ENCODE measurements at regions not wholly inside any gene's neighbourhood (a gene's known extent, or its start where the extent isn't known, plus 50 kb on each side); places are given as distances from the start of the nearest gene placed in this dataset.

DNA sequence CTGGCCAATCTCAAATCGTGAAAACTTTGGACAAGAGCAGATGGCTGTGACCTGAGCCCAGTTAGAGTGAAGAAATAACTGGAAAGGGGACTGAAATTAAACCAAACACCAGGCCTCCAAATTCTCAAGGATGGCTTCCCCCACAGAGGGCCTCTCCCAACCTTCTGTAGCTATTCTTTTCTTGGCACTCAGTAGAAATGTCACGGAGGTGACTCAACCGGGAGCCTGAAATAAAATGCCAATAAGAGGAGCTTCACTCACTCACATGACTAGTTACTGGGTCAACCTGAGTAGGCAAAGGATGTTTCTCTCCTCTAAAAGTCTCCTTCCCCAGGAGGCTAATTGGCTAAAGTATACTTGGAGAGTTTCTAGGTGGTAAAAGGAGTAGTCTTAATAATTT lies 230.7 kb downstream of the MAF start:
- DNase-seq (ENCODE audit: low spot score) = no peak
- no peak for TF ChIP-seq RXRA (IDR thresholded peaks at IDR 0.05)
- TF ChIP-seq RAD21 (IDR thresholded peaks at IDR 0.05) = no peak
- TF ChIP-seq HNF4G (IDR thresholded peaks at IDR 0.05) = no peak
- TF ChIP-seq, protein P1, sequence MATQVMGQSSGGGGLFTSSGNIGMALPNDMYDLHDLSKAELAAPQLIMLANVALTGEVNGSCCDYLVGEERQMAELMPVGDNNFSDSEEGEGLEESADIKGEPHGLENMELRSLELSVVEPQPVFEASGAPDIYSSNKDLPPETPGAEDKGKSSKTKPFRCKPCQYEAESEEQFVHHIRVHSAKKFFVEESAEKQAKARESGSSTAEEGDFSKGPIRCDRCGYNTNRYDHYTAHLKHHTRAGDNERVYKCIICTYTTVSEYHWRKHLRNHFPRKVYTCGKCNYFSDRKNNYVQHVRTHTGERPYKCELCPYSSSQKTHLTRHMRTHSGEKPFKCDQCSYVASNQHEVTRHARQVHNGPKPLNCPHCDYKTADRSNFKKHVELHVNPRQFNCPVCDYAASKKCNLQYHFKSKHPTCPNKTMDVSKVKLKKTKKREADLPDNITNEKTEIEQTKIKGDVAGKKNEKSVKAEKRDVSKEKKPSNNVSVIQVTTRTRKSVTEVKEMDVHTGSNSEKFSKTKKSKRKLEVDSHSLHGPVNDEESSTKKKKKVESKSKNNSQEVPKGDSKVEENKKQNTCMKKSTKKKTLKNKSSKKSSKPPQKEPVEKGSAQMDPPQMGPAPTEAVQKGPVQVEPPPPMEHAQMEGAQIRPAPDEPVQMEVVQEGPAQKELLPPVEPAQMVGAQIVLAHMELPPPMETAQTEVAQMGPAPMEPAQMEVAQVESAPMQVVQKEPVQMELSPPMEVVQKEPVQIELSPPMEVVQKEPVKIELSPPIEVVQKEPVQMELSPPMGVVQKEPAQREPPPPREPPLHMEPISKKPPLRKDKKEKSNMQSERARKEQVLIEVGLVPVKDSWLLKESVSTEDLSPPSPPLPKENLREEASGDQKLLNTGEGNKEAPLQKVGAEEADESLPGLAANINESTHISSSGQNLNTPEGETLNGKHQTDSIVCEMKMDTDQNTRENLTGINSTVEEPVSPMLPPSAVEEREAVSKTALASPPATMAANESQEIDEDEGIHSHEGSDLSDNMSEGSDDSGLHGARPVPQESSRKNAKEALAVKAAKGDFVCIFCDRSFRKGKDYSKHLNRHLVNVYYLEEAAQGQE (IDR thresholded peaks at IDR 0.05) = no peak
- TF ChIP-seq, protein P2, sequence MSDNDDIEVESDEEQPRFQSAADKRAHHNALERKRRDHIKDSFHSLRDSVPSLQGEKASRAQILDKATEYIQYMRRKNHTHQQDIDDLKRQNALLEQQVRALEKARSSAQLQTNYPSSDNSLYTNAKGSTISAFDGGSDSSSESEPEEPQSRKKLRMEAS (IDR thresholded peaks at IDR 0.05) = no peak
- TF ChIP-seq JUND (IDR thresholded peaks at IDR 0.05) = no peak
- TF ChIP-seq, protein P3, sequence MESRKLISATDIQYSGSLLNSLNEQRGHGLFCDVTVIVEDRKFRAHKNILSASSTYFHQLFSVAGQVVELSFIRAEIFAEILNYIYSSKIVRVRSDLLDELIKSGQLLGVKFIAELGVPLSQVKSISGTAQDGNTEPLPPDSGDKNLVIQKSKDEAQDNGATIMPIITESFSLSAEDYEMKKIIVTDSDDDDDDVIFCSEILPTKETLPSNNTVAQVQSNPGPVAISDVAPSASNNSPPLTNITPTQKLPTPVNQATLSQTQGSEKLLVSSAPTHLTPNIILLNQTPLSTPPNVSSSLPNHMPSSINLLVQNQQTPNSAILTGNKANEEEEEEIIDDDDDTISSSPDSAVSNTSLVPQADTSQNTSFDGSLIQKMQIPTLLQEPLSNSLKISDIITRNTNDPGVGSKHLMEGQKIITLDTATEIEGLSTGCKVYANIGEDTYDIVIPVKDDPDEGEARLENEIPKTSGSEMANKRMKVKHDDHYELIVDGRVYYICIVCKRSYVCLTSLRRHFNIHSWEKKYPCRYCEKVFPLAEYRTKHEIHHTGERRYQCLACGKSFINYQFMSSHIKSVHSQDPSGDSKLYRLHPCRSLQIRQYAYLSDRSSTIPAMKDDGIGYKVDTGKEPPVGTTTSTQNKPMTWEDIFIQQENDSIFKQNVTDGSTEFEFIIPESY (IDR thresholded peaks at IDR 0.05) = no peak
- TF ChIP-seq SP1 (IDR thresholded peaks at IDR 0.05) = no peak
- no peak for TF ChIP-seq EGR1 (IDR thresholded peaks at IDR 0.05; ENCODE audit: low read depth in 2 of 2)
- no peak for TF ChIP-seq GABPA (IDR thresholded peaks at IDR 0.05 in 1 of 2, conservative IDR thresholded peaks at IDR 0.05 in 1 of 2)
- no peak for TF ChIP-seq FOXA1 (IDR thresholded peaks at IDR 0.05)
- H3K27ac ChIP-seq (ENCODE audit: low read depth in 1 of 2, low read length in 2 of 2) = no peak overlapping the region
- no peaks in the 10 kb centered on the region for H3K4me1 ChIP-seq (ENCODE audit: control insufficient read depth in 4 of 4, insufficient read depth in 4 of 4, low read length in 3 of 4)
- peaks cover 0 to 2% (median 0%) of the 10 kb centered on the region in 4 donors for H3K9me3 ChIP-seq (ENCODE audit: control insufficient read depth in 4 of 4, low read length in 3 of 4)
- no peaks in the 10 kb centered on the region for H3K27me3 ChIP-seq (ENCODE audit: control insufficient read depth in 4 of 4, insufficient read depth in 4 of 4, low read length in 3 of 4)
- H3K36me3 ChIP-seq (ENCODE audit: control insufficient read depth in 4 of 4, insufficient read depth in 3 of 4, low read depth in 1 of 4, low read length in 3 of 4) = no peaks in the 10 kb centered on the region
- 86% methylated on average over 3 of the region's 3 CpGs for WGBS
- no peak overlapping the region for H3K9ac ChIP-seq (ENCODE audit: low read depth in 1 of 2, low read length in 2 of 2)
- H3K4me3 ChIP-seq (ENCODE audit: low read depth in 1 of 3, low read length in 3 of 3) = no peak overlapping the region

DNA sequence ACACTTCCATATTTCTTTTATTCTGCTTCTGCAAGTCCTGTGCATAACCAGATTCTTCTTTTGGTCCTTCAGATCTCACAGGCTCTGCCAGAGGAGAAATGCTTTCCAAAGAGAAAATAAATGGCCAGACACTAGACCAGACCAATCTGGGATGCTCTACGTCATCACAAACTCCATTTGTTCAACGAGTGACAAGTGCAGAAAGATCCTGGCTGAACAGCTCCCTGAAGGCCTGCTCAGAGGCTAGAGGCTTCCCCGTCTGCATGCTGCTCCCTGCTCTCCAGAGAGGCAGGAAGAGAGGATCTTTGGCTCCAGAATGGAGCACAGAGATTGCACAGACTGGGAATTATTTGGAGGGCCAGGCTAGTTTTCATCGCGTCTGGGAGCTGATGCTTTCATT lies 232.7 kb downstream of the MAF start:
- no peak for TF ChIP-seq YY1 (IDR thresholded peaks at IDR 0.05)
- no peak for TF ChIP-seq FOXA2 (IDR thresholded peaks at IDR 0.05)
- TF ChIP-seq HNF4A (conservative IDR thresholded peaks at IDR 0.05) = no peak
- TF ChIP-seq SP1 (IDR thresholded peaks at IDR 0.05) = no peak
- Histone ChIP-seq H3K27ac (ENCODE audit: low read depth in 1 of 2, low read length in 2 of 2) (no peak overlapping the region), H3K9ac (ENCODE audit: low read depth in 1 of 2, low read length in 2 of 2) (no peak overlapping the region), H3K9me3 (ENCODE audit: control insufficient read depth in 4 of 4, low read length in 3 of 4) (peaks cover 0 to 2% (median 0%) of the 10 kb centered on the region in 4 donors), H3K4me3 (ENCODE audit: low read depth in 1 of 3, low read length in 3 of 3) (no peak overlapping the region), H3K36me3 (ENCODE audit: control insufficient read depth in 4 of 4, insufficient read depth in 3 of 4, low read depth in 1 of 4, low read length in 3 of 4) (no peaks in the 10 kb centered on the region), H3K4me1 (ENCODE audit: control insufficient read depth in 4 of 4, insufficient read depth in 4 of 4, low read length in 3 of 4) (no peaks in the 10 kb centered on the region), H3K27me3 (ENCODE audit: control insufficient read depth in 4 of 4, insufficient read depth in 4 of 4, low read length in 3 of 4) (no peaks in the 10 kb centered on the region)
- 86% methylated on average over 5 of the region's 5 CpGs for whole genome bisulfite sequencing
- DNase-seq (ENCODE audit: low spot score) = no peak

DNA sequence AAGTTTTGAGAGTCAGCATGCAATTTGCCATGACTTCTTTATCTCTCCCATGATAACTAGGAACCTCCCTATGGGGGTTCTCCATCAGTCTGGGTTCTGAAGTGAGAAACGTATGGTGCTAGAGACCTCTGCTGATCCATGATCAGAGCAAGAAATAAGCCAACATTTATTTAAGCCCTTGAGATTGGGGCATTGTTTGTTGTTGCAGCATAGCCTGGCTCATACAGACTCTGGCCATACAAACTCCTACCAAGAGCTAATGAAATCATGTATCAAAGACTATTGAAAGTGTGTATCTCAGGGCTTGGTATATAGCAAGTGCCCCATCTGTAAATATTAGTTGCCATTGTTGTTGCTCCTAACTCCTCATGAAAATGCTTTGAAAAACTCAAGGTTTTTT lies 233.9 kb downstream of the MAF start:
- no peak for DNase-seq (ENCODE audit: low spot score)
- Histone ChIP-seq H3K4me3 (ENCODE audit: low read depth in 1 of 3, low read length in 3 of 3) (peak overlapping the region in 1 of 3 donors; percentile 20), H3K27ac (ENCODE audit: low read depth in 1 of 2, low read length in 2 of 2) (no peak overlapping the region), H3K9me3 (ENCODE audit: control insufficient read depth in 4 of 4, low read length in 3 of 4) (peaks cover 0 to 2% (median 0%) of the 10 kb centered on the region in 4 donors), H3K36me3 (ENCODE audit: control insufficient read depth in 4 of 4, insufficient read depth in 3 of 4, low read depth in 1 of 4, low read length in 3 of 4) (no peaks in the 10 kb centered on the region), H3K4me1 (ENCODE audit: control insufficient read depth in 4 of 4, insufficient read depth in 4 of 4, low read length in 3 of 4) (no peaks in the 10 kb centered on the region), H3K9ac (ENCODE audit: low read depth in 1 of 2, low read length in 2 of 2) (no peak overlapping the region), H3K27me3 (ENCODE audit: control insufficient read depth in 4 of 4, insufficient read depth in 4 of 4, low read length in 3 of 4) (no peaks in the 10 kb centered on the region)
- 82% methylated on average over 1 of the region's 1 CpG for WGBS
- no peak for TF ChIP-seq HNF4G (IDR thresholded peaks at IDR 0.05)
- TF ChIP-seq YY1 (IDR thresholded peaks at IDR 0.05) = no peak
- TF ChIP-seq EGR1 (IDR thresholded peaks at IDR 0.05; ENCODE audit: low read depth in 2 of 2) = no peak
- TF ChIP-seq, protein P4, sequence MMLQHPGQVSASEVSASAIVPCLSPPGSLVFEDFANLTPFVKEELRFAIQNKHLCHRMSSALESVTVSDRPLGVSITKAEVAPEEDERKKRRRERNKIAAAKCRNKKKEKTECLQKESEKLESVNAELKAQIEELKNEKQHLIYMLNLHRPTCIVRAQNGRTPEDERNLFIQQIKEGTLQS (IDR thresholded peaks at IDR 0.05) = no peak
- TF ChIP-seq, protein P2 (IDR thresholded peaks at IDR 0.05) = no peak
- TF ChIP-seq, protein P1 (IDR thresholded peaks at IDR 0.05) = no peak
- no peak for TF ChIP-seq NR2F2 (IDR thresholded peaks at IDR 0.05)
- TF ChIP-seq SP1 (IDR thresholded peaks at IDR 0.05) = no peak
